Bronchial epithelial cell (primary cell): ENCODE measurements at regions not wholly inside any gene's neighbourhood (a gene's known extent, or its start where the extent isn't known, plus 50 kb on each side); places are given as distances from the start of the nearest gene placed in this dataset.
A peak's percentile ranks its signal among the peaks of the same experiment; 100 is the strongest.

ENCODE experiments used
- DNase-seq: peaks from one replicate; pipeline ENCODE4 v3.0.0-alpha.2; 2010; ENCODE audit warnings: low read depth
- FAIRE-seq: peaks from 2 replicates; lab custom pipeline; 2011; peaks lifted over from hg19 to GRCh38; lab: Jason Lieb, UNC
- H3K27me3 ChIP-seq: 2 replicates; pipeline ENCODE4 v1.5.1; 2011; ENCODE audit warnings: low read length; ENCODE audit not compliant: control insufficient read depth, insufficient read depth
- H3K36me3 ChIP-seq: 2 replicates; pipeline ENCODE4 v1.5.1; 2011; ENCODE audit warnings: low read length; ENCODE audit not compliant: control insufficient read depth, insufficient read depth
- H3K4me3 ChIP-seq: 2 replicates; pipeline ENCODE4 v1.5.1; 2011; ENCODE audit warnings: mild to moderate bottlenecking, low read depth, low read length, control low read depth
- CTCF ChIP-seq: IDR thresholded peaks from 2 replicates; pipeline ENCODE4 v1.5.1; 2011; ENCODE audit warnings: mild to moderate bottlenecking, moderate library complexity, low read length, control low read depth, inconsistent platforms; ENCODE audit not compliant: insufficient read depth, severe bottlenecking

DNA sequence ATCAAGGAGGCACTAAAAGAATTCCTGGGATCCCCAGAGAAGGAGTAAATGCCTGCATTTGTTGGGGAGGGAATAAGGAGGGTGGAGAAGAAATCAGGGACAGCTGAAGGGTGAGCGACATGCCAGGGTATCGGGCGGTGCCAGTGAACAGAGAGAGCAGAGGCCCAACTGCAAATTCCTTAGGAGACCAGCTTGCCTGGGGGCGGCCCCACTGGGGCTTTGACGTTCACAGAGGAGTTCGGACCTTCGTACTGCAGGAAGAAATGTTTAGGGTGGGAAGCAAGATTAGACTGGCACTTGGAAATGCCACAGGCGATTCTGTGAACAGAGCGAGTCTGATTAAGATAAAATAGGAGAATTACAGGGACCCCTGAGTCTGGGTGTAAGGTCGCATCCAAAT is 65.1 kb upstream of the FGF3 start:
- FAIRE-seq (no peak), DNase-seq (no peak)
- Histone ChIP-seq H3K27me3 (no peaks in the 10 kb centered on the region), H3K4me3 (no peak overlapping the region), H3K36me3 (no peaks in the 10 kb centered on the region)
- no peak for TF ChIP-seq CTCF

- TF ChIP-seq CTCF: no peak
- FAIRE-seq: no peak
- no peak overlapping the region for H3K4me3 ChIP-seq
- no peak for DNase-seq
- peaks cover under 1% of the 10 kb centered on the region for H3K27me3 ChIP-seq
- H3K36me3 ChIP-seq: no peaks in the 10 kb centered on the region
Observed at GRCh38 chr11:69884751-69885150, 65.5 kb upstream of the FGF3 start.

DNA sequence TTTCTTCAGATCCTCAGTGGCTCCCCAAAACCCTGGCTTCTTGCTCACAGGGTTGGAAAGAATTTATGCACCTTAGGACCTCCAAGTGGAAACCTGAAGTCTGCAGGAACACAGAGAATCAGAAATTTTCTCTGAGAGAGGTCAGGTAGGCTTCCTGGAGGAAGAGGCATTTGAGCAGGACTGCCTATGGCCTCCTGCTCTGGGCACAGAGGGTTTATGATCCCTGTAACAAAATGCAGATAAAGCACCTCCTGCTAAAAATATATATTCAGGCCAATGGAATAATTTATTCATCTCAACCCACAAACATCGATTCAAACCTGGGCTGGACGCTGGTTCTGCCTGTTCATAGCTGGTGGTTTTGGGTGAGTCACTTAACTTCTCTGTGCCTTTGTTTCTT is 68.1 kb upstream of the FGF3 start:
- no peak for TF ChIP-seq CTCF
- DNase-seq (no peak), FAIRE-seq (no peak)
- Histone ChIP-seq H3K36me3 (no peaks in the 10 kb centered on the region), H3K27me3 (peaks cover 5% of the 10 kb centered on the region), H3K4me3 (no peak overlapping the region)

GRCh38 chr11:69887841-69888427 is 68.7 kb upstream of the FGF3 start:
- Histone ChIP-seq H3K36me3 (no peaks in the 10 kb centered on the region), H3K4me3 (no peak overlapping the region), H3K27me3 (peaks cover 8% of the 10 kb centered on the region)
- FAIRE-seq (no peak), DNase-seq (no peak)
- TF ChIP-seq CTCF: no peak

GRCh38 chr11:69888483-69889181 is 69.4 kb upstream of the FGF3 start:
- TF ChIP-seq CTCF: peak; percentile 93
- DNase-seq: peak; percentile 55
- H3K4me3 ChIP-seq: no peak overlapping the region
- H3K27me3 ChIP-seq: peaks cover 8% of the 10 kb centered on the region
- H3K36me3 ChIP-seq: no peaks in the 10 kb centered on the region
- peak; percentile 97 for FAIRE-seq
